GM18507 (cell line): ENCODE measurements at regions not wholly inside any gene's neighbourhood (a gene's known extent, or its start where the extent isn't known, plus 50 kb on each side); places are given as distances from the start of the nearest gene placed in this dataset.
"Not testable (repeated sequence)": the region's sequence is repeated elsewhere in the genome, so short reads cannot be mapped to it uniquely, and the experiment has no call there.

Source experiments
- DNase-seq: peaks from one replicate; pipeline ENCODE4 v3.0.0; 2011; ENCODE audit warnings: low read depth; ENCODE audit not compliant: insufficient read length; ENCODE audit errors: extremely low spot score
- FAIRE-seq: peaks from 2 replicates; lab custom pipeline; 2011; peaks lifted over from hg19 to GRCh38; lab: Jason Lieb, UNC

DNA sequence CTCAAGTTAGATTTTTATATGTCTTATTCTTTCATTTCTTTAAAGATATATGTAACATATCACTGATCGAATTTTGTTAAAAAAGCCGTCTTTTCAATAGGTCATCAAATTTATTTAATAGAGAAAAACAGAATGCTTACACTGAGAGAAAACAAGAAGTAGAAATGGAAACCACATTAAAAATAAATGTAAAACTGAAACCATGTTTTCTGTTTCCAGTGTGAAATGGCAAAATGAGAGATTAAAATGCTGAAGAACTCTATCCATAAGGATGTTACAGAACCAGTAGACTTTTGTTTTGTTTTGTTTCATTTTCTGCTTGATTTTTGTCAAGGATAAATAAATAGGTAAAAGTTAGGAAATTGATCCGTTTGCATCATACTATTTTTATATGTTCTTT lies 210.1 kb downstream of the PRDM9 start:
- no peak for FAIRE-seq
- no peak for DNase-seq

DNA sequence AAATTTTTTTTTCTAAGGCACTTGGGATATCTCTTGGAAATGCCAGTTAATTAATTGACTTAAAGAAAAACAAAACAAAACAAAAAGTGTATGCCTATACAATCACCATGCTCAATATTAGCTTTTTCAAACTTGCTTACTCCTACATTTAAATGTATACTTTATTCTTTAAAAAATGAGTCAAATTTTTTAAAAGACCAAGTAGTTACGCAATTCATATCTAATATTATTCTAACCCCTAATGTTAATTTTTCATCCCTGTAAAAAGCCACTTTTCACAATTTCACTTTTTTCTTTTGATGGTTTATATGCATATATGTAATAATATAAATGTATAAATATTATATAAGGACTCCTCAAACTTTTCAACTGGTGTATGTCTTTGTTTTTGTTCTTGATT lies 211.2 kb downstream of the PRDM9 start:
- no peak for FAIRE-seq

DNA sequence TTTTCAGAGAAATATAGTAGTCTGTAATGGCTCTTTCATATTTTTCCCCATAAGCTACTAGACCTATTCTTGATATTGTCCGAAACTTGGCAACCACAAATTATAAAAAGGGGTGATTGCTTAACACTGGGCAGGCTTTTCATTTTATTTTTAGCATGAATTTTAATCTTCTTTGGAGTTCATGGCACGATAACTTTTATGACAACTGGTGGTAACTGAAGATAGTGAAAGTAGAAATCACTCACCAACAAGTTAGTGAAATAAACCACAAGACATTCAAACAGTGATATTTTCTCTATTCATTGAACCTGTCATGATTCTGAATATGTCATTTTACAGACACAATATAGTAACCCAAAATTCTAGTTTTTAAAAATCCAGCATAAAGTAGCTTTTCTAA lies 213.9 kb downstream of the PRDM9 start:
- no peak for FAIRE-seq
- DNase-seq: no peak

More for the DNA sequence above, 211.2 kb downstream of the PRDM9 start:
- DNase-seq: no peak

DNA sequence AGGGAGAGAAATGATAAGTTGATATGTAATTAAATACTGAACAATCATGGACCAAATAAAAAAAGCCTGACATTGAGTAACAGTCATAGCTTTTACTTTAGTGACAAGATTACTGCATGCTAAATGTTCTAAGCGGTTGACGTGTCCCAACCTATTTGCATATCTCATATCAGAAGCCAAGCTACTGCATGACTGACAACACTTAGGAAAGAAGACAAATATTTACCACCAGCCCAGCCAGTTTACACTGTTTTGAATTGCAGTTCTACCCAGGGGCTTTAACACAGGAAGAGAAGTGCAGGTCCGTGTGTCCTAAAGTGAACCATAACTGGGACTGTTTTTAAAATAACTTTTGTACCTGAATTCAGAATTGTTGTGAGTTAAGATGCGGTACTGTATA lies 219.9 kb downstream of the PRDM9 start:
- DNase-seq (no peak), FAIRE-seq (no peak)

DNA sequence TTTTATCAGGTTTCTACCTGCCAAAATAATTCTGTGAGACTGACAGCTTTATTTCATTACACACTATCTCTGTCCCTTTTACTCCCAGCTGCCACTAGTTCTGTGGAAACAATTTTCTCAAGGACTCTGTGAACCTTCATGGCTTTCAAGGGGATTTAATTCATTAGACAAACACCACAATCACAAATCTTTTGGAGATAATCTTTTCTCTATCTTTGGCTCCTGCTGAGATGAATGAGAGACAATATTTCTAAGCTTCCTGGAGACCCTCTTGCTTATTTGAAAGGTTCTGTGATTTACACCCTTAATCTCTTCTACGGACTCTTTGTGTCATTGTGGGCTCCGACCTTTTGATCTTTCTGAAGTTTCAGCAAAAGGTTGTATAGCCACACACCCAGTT lies 222.6 kb downstream of the PRDM9 start:
- DNase-seq (no peak), FAIRE-seq (no peak)

DNA sequence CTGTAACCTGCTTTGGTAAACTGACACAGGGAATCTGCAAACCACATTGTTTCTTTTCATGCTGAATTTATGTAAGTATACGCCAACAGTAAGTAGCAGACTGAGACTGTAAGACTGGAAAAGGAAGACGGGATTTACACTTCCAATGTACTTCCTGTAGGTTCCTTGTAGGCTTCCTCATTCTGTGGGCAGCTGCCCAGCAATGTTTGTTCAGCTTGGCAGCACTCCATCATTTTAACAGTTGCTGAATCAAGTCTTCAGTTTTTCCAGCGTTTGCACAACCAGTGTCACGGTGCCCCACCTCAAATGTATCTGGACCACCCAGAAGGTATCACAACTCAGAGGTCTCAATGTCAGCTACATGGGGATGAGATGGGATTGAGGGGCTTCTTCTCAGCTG lies 232.6 kb downstream of the PRDM9 start:
- DNase-seq: no peak
- FAIRE-seq: no peak

DNA sequence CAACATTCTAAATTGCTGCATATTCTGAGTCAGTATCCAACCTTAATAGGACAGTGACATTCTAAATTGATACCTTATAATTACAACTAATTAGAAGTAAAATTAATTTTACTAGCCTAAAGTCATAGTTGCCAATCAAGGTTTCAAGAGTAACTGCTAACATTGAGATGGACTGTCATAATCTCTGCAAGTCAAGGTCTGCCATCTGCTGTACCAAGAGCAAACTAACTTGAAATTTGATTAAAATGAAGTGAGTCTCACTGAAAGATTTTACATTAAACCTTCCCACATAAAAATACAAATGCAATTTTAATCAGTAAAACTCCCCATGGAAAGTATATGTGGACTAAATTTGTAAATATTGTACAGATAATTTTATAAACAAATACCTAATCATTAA lies 235.3 kb downstream of the PRDM9 start:
- no peak for FAIRE-seq
- DNase-seq: no peak

DNA sequence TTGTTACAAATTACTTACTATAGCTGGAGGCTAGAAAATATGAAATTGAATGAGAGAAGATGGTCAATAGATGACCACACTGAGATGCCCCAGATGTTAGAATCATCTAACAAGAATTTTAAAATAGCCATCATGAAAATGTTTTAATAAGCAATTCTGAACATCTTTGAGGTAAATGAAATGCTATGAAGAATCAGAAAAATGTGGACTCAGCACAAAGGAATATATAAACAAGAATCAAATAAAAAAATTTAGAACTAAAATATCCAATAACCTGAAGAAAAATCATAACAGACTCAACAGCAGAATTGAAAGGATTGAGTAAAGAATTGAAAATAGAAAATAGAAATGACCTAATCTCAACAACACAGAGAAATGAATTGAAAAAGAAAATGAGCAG lies 248.5 kb downstream of the PRDM9 start:
- FAIRE-seq: no peak
- DNase-seq: no peak

DNA sequence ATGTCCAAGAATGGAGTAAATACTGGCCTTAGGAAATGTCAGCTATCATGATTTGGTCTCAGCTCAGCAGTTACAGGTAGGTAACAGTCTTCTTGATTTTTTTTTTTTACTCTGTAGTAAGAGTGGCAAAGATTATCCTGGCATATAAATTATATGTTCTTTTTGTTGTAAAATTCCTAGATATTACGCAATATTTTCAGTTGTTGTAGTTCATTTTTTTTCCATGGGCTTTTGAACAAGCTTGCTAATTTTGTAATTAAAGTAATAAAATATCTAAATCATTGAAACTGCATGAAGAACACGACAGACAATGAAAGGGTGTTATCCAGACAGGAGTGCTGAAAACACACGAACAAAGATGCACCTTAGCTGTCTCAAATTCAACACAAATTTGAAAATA lies 249.4 kb downstream of the PRDM9 start:
- FAIRE-seq (no peak), DNase-seq (no peak)

DNA sequence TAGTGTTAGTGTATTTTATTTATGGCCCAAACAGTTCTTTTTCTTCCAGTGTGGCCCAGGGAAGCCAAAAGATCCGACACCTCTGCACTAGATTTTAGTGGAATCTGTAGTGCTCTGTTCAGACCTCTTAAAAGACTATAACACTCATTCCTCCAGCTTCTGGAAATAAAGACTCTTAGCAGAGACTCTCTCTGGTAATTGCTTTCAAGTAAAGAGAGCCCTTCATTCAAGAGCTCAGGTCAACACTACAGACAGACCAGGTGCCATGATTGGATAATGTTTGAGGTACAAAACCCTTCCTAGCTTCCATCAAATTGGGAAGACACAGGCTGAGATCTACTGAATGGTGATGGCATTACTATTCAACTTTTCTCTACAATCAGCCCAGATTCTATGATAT lies 255.8 kb downstream of the PRDM9 start:
- FAIRE-seq (no peak), DNase-seq (no peak)

DNA sequence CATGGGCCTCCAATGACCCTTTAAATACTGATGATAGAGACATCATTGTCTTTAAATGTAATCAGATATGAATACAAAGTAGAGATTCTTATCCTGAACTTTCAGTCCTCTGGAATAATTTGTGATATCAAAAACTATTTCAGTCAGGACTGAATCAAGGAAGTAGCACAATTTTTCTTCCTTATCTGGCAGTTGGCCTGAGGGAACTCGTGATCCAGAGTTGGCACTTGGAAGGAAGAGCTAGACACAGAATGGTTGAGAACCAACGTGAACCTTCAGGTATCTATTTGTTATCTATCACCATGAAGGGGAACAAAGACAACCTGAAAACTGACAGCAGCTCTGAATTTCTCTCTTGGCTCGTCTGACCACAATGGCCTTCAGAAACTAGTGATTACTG lies 269.3 kb downstream of the PRDM9 start:
- FAIRE-seq: no peak

DNA sequence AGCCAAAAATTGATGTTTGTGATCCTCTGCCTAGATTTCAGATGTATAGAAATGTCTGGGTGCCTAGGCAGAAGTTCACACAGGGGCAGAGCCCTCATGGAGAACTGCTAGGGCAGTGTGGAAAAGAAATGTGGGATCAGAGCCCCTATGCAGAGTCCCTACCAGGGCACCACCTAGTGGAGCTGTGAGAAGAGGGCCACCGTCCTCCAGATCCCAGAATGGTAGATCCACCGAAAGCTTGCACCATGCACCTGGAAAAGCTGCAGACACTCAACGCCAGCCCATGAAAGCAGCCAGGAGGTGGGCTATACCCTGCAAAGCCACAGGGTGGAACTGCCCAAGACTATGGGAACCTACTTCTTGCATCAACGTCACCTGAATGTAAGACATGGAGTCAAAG lies 292.9 kb downstream of the PRDM9 start:
- FAIRE-seq, DNase-seq: not testable (repeated sequence)

More for the DNA sequence above, 269.3 kb downstream of the PRDM9 start:
- no peak for DNase-seq

DNA sequence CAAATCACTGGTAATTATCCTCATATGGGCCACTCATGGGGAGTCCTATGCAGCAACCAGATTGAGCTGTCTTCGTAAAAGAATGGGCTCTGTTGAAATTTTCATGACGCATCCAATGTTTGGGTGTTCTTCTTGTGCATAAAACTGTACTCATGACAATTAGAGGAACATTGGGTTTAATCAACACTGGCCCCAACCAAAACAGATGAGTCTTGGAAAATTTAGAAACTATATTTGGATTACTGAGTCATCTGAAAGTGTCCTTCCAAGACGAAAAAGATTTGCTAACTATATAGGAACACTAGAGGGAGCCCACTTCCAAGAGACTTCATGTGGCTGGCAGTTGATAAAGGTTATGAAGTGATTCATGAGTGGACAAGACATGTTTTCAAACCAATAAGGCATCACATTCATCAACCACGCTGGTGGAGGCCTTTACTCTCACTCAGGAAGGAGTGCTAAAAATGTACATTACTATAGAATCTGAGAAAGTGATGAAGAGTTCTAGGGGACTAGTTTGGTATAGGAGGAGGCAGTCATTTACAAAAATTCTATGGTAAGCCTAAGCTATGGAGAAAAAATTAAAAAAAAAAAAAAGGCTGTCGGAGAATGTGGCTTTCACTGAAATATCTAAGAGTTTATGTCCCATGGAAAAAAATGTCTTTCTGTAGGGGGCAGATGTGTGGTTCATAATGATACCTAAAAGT lies 313.5 kb downstream of the PRDM9 start:
- FAIRE-seq (no peak), DNase-seq (no peak)

DNA sequence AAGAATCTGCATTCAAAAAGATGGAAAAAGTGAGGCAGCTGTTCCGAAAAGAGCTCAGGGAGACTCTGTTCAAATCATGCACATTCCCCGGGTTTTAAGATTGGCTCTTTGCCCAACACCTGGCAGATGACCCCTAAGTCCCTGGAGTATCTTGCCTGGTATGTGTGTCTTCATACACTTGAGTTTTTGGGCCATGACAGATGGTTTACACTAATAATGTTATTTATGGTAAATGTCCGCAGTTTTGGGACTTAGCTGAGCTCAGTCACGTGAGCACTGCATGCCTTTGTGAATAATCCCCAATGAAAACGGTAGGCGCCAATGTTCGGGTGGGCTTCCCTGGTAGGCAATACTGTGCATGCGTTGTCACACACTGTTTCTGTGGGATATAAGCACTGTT lies 316.1 kb downstream of the PRDM9 start:
- FAIRE-seq (no peak), DNase-seq (no peak)

DNA sequence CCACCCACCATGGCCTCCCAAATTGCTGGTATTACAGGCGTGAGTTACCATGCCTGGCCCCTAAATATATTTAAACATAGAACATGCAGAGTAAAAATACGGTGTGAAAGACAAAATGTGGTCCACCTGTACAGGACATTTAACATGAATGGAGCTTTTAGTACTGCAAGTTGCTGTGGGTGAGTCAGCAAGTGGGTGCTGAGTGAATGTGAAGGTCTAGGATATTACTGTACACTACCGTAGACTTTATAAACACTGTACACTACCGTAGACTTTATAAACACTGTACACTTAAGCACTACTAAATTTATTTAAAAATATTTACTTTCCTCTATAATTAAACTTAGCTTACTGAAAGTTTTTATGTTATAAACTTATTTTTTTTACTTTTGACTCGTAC lies 317.8 kb downstream of the PRDM9 start:
- DNase-seq: no peak
- no peak for FAIRE-seq

DNA sequence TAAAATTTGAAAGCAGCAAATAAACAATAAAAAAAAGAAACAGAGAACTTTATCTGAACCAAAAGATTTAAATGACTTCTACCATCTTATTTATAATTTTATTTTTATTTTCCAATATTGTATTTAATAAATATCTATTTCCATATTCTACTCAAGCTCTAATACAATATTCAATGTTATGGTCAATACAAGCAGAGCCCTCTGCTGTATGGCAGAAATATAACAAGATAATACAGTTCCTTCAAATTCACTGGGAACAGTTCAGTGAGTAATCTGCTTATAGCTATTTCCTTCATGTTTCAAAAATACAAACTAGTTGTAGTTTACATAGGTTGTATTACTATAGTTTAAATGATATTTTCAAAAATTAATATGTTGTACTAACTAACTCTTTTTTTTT lies 332.7 kb downstream of the PRDM9 start:
- DNase-seq: no peak

DNA sequence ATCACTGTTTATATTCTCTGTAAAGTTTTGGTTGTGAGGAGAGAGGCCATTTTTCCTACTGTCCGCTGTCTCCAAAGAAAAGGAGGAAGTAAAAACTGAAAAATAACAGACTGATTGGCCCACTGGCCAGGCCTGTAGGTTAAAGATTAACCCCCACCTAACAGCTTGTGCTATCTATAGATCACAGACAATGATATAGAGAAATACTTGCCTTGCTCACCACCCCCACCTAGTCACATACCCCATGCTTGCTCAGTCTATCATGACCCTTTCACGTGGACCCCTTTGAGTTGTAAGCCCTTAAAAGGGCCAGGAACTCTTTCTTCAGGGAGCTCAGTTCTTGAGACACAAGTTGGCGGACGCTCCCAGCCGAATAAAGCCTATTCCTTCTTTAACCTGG lies 357.4 kb downstream of the PRDM9 start:
- FAIRE-seq (no peak), DNase-seq (no peak)

More for the DNA sequence above, 332.7 kb downstream of the PRDM9 start:
- no peak for FAIRE-seq

DNA sequence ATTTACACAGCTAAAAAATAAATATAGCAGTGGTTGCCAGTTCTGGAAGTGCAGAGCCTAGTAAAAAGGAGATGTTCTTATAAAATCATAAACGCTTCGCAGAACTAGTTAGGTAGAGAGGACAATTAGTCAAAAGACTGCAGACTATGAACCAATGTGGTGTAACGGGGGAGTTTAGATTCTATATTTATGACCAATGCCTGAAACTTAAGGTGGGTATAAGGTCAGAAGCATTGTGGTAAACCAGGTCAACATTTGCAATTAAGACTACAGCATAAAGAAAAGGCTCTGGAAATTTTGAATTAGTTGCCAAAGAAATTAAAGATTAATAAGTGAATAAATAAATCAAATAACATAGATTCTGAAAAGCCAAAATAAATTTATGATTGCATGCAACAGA lies 370.4 kb downstream of the PRDM9 start:
- DNase-seq: no peak
- no peak for FAIRE-seq

DNA sequence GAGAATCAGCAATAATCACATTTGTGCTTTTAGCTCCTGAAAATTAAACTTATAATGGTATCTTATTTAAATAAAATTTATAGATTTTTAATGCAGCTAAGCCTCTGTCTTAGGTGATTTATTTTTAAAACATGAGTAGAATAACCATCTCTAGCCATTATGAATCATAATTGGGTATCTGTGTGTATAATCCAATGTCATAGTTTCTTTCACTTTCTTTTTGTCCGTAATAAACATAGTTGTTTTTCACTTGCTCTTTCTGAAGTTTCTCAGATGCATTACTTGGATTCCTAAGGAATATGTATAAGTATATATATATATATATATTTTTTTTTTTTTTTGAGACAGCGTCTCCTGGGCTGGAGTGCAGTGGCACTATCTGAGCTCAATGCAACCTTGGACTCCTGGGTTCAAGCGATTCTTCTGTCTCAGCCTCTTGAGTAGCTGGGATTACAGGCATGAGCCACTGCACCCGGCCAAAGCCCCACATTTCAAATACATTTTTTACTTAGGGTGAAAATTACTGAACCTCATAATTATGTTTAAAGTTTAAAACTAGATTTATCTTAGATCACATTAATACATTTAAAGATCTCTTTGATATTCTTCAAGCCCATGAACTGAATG lies 377.1 kb downstream of the PRDM9 start:
- no peak for DNase-seq
- no peak for FAIRE-seq

DNA sequence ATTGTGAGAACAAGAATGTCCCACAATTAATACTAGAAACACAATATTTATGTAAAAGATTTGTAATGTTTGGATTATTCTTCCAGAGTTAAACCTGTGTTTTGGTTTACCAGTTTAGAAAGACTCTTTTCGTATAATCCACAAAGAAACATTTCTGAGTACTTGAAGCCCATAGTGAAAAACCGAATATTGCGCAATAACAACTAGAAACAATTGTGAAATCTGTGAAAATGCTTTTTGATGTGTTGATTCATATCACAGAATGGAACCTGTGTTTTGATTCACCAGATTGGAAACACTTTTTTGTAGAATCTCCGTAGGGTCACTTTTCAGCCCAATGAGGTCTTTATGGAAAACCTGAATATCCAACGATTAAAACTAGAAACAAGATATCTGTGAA lies 386.2 kb downstream of the PRDM9 start:
- DNase-seq: no peak
- no peak for FAIRE-seq

DNA sequence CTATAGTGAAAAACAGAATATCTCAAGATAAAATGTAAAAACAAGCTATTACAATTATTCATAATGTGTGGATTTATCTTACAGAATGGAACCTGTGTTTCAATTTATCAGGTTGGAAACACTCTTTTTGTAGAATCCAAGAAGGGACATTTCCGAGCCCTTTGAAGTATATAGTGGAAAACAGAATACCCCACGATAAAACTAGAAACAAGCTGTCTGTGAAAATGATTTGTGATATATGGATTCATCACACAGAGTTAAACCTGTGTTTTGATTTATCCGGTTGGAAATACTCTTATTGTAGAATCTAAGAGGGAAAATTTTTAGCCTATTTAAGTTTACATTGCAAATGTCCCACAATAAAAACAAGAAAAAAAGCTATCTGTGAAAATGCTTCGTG lies 388.2 kb downstream of the PRDM9 start:
- FAIRE-seq: no peak
- no peak for DNase-seq

DNA sequence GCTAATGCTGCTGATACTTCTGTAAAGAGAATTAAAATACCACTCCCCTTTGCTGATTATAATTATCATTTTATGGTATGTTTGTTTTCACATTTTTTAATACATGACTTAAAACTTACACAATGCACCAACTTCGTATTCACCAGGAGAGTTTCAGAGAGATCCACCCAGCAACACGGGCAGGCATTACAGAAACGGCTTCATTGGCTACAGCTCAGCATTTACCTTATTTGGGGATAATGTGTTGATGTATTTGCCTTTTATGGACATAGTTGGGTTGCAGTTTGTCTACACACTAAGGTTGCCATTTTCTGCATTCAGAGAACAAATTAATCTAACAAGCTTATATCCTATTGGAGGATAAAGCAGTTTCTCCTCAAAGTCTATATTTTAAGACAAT lies 423.6 kb downstream of the PRDM9 start:
- FAIRE-seq: no peak
- DNase-seq: no peak
